ENCODE measurements at regions not wholly inside any gene's neighbourhood (a gene's known extent, or its start where the extent isn't known, plus 50 kb on each side); places are given as distances from the start of the nearest gene placed in this dataset.

GRCh38 chr12:4024701-4025100 is 151.5 kb upstream of the PARP11 start (continued):
- TF ChIP-seq ZNF70 (CRISPR knock-in tag; IDR thresholded peaks at IDR 0.05) (no peak), ARNTL (CRISPR knock-in tag; IDR thresholded peaks at IDR 0.05; ENCODE audit: borderline replicate concordance, low read depth) (no peak), RARB (CRISPR knock-in tag; IDR thresholded peaks at IDR 0.05) (no peak), GLIS3 (CRISPR knock-in tag; IDR thresholded peaks at IDR 0.05) (no peak), TCF4 (CRISPR knock-in tag; IDR thresholded peaks at IDR 0.05; ENCODE audit: borderline replicate concordance) (no peak), PPARA (CRISPR knock-in tag; IDR thresholded peaks at IDR 0.05; ENCODE audit: borderline replicate concordance) (no peak), ZNF565 (CRISPR knock-in tag; conservative IDR thresholded peaks at IDR 0.05; ENCODE audit: low read depth) (no peak), PATZ1 (CRISPR knock-in tag; IDR thresholded peaks at IDR 0.05; ENCODE audit: borderline replicate concordance) (no peak), ZC3H10 (CRISPR knock-in tag; IDR thresholded peaks at IDR 0.05) (no peak), CSDC2 (CRISPR knock-in tag; IDR thresholded peaks at IDR 0.05) (no peak), OSR1 (CRISPR knock-in tag; IDR thresholded peaks at IDR 0.05) (no peak)

- TF ChIP-seq TOX (CRISPR knock-in tag; IDR thresholded peaks at IDR 0.05; ENCODE audit: borderline replicate concordance), result no peak
- no peak for TF ChIP-seq CREB5 (CRISPR knock-in tag; IDR thresholded peaks at IDR 0.05; ENCODE audit: low read depth)
- no peak for TF ChIP-seq RARB (CRISPR knock-in tag; IDR thresholded peaks at IDR 0.05)
- TF ChIP-seq TSHZ2 (CRISPR knock-in tag; IDR thresholded peaks at IDR 0.05), result no peak
- TF ChIP-seq ISL1 (CRISPR knock-in tag; IDR thresholded peaks at IDR 0.05), result no peak
- TF ChIP-seq BACH2 (CRISPR knock-in tag; IDR thresholded peaks at IDR 0.05; ENCODE audit: borderline replicate concordance), result no peak
- no peak for TF ChIP-seq ZNF8 (CRISPR knock-in tag; IDR thresholded peaks at IDR 0.05)
- TF ChIP-seq ESRRG (CRISPR knock-in tag; IDR thresholded peaks at IDR 0.05), result no peak
- TF ChIP-seq POU6F1 (CRISPR knock-in tag; IDR thresholded peaks at IDR 0.05; ENCODE audit: borderline replicate concordance, low read depth), result no peak
- TF ChIP-seq TCF4 (CRISPR knock-in tag; IDR thresholded peaks at IDR 0.05; ENCODE audit: borderline replicate concordance), result no peak
- TF ChIP-seq ZNF565 (CRISPR knock-in tag; conservative IDR thresholded peaks at IDR 0.05; ENCODE audit: low read depth), result no peak
- TF ChIP-seq PATZ1 (CRISPR knock-in tag; IDR thresholded peaks at IDR 0.05; ENCODE audit: borderline replicate concordance), result no peak
- TF ChIP-seq PPARA (CRISPR knock-in tag; IDR thresholded peaks at IDR 0.05; ENCODE audit: borderline replicate concordance), result no peak
- TF ChIP-seq ZFP30 (CRISPR knock-in tag; IDR thresholded peaks at IDR 0.05), result no peak
- no peak for TF ChIP-seq ZFP3 (CRISPR knock-in tag; IDR thresholded peaks at IDR 0.05)
- TF ChIP-seq CSRNP3 (CRISPR knock-in tag; IDR thresholded peaks at IDR 0.05), result no peak
- TF ChIP-seq ZNF70 (CRISPR knock-in tag; IDR thresholded peaks at IDR 0.05), result no peak
- TF ChIP-seq GLIS3 (CRISPR knock-in tag; IDR thresholded peaks at IDR 0.05), result no peak
- TF ChIP-seq SNAI2 (CRISPR knock-in tag; IDR thresholded peaks at IDR 0.05), result no peak
- TF ChIP-seq ARNTL (CRISPR knock-in tag; IDR thresholded peaks at IDR 0.05; ENCODE audit: borderline replicate concordance, low read depth), result no peak
- ATAC-seq, result no peak
These were observed 142.3 kb upstream of the PARP11 start for GRCh38 chr12:4015225-4016091.
